GM23338 (cell line): ENCODE measurements at regions not wholly inside any gene's neighbourhood (a gene's known extent, or its start where the extent isn't known, plus 50 kb on each side); places are given as distances from the start of the nearest gene placed in this dataset.
"Not testable (repeated sequence)": the region's sequence is repeated elsewhere in the genome, so short reads cannot be mapped to it uniquely, and the experiment has no call there.

Experiments used
- ATAC-seq: fragments of 200-7000 bp; cut with Tn5 transposase; 3 replicates; pipeline ENCODE4 v1.9.1; 2020
- DNase-seq: peaks from one replicate; pipeline ENCODE4 v3.0.0-alpha.2; 2015; ENCODE audit warnings: low spot score
- H2AFZ ChIP-seq: fragments of 200-600 bp; sonication (generic); 2 replicates; pipeline ENCODE4 v1.8.0; 2016; ENCODE audit warnings: antibody characterized with exemption, mild to moderate bottlenecking, moderate library complexity
- H3F3A ChIP-seq: fragments of 200-600 bp; sonication (generic); replicated peaks from 2 replicates; pipeline ENCODE4 v1.8.0; 2017; ENCODE audit warnings: antibody characterized with exemption, mixed run types, low read depth
- H3K27ac ChIP-seq: fragments of 200-600 bp; sonication (generic); 2 replicates; pipeline ENCODE4 v1.6.1; 2016; ENCODE audit warnings: low read depth
- H3K27me3 ChIP-seq: fragments of 200-600 bp; sonication (generic); 2 replicates; pipeline ENCODE4 v1.8.0; 2016; ENCODE audit warnings: mild to moderate bottlenecking, mixed run types, moderate library complexity; ENCODE audit not compliant: insufficient read depth
- H3K36me3 ChIP-seq: fragments of 200-600 bp; sonication (generic); 2 replicates; pipeline ENCODE4 v1.8.0; 2016; ENCODE audit warnings: mild to moderate bottlenecking; ENCODE audit not compliant: insufficient read depth
- H3K4me1 ChIP-seq: fragments of 200-600 bp; sonication (generic); 2 replicates; pipeline ENCODE4 v1.8.0; 2016; ENCODE audit warnings: mild to moderate bottlenecking, moderate library complexity; ENCODE audit not compliant: insufficient read depth
- H3K4me2 ChIP-seq: fragments of 200-600 bp; sonication (generic); 2 replicates; pipeline ENCODE4 v1.7.1; 2017; ENCODE audit warnings: mixed run types
- H3K4me3 ChIP-seq: fragments of 200-600 bp; sonication (generic); 2 replicates; pipeline ENCODE4 v1.6.1; 2016; ENCODE audit warnings: mixed run types
- H3K79me2 ChIP-seq: fragments of 200-600 bp; sonication (generic); replicated peaks from 2 replicates; pipeline ENCODE4 v1.8.0; 2017; ENCODE audit warnings: mild to moderate bottlenecking; ENCODE audit not compliant: insufficient read depth
- H3K9me2 ChIP-seq: fragments of 200-600 bp; sonication (generic); 2 replicates; pipeline ENCODE4 v1.8.0; 2017; ENCODE audit not compliant: insufficient read depth
- H4K20me1 ChIP-seq: fragments of 200-600 bp; sonication (generic); replicated peaks from 2 replicates; pipeline ENCODE4 v1.8.0; 2017; ENCODE audit warnings: mild to moderate bottlenecking; ENCODE audit not compliant: insufficient read depth
- H3K27ac Mint-ChIP-seq: 2 replicates; pipeline ENCODE4 v1.8.0; 2020; ENCODE audit warnings: inconsistent platforms, mild to moderate bottlenecking, moderate library complexity, mixed read lengths
- H3K27me3 Mint-ChIP-seq: 3 replicates; pipeline ENCODE4 v1.8.0; 2022; ENCODE audit warnings: low read depth, mild to moderate bottlenecking, moderate library complexity, mixed read lengths, inconsistent platforms; ENCODE audit not compliant: insufficient read depth, poor library complexity
- H3K36me3 Mint-ChIP-seq: 3 replicates; pipeline ENCODE4 v1.8.0; 2021; ENCODE audit warnings: low read depth, mild to moderate bottlenecking, inconsistent platforms, moderate library complexity, mixed read lengths
- H3K4me1 Mint-ChIP-seq: 3 replicates; pipeline ENCODE4 v1.8.0; 2020; ENCODE audit warnings: mild to moderate bottlenecking, inconsistent platforms, mixed read lengths
- H3K4me3 Mint-ChIP-seq: 3 replicates; pipeline ENCODE4 v1.8.0; 2021; ENCODE audit warnings: moderate library complexity, mild to moderate bottlenecking, inconsistent platforms, mixed read lengths
- H3K9me3 Mint-ChIP-seq: 3 replicates; pipeline ENCODE4 v1.8.0; 2020; ENCODE audit warnings: moderate library complexity, mild to moderate bottlenecking, inconsistent platforms, mixed read lengths
- CREB1 ChIP-seq: fragments of 250-450 bp; sonication (Bioruptor Pico); IDR thresholded peaks from 2 replicates; pipeline ENCODE4 v1.5.0; 2020; ENCODE audit warnings: low read depth, mild to moderate bottlenecking, moderate library complexity
- EZH2 ChIP-seq: fragments of 200-600 bp; sonication (generic); IDR thresholded peaks from one replicate; pipeline ENCODE4 v1.8.0; 2017; ENCODE audit warnings: antibody characterized with exemption, mild to moderate bottlenecking, low read depth; ENCODE audit not compliant: unreplicated experiment
- EZH2phosphoT487 ChIP-seq: fragments of 200-600 bp; sonication (generic); IDR thresholded peaks from one replicate; pipeline ENCODE4 v1.8.1; 2018; ENCODE audit warnings: antibody characterized with exemption; ENCODE audit not compliant: unreplicated experiment
- JUNB ChIP-seq: IDR thresholded peaks from one replicate; pipeline ENCODE4 v1.6.1; 2016; ENCODE audit warnings: antibody characterized with exemption; ENCODE audit not compliant: unreplicated experiment
- ZNF462 ChIP-seq: fragments of 250-450 bp; sonication (Bioruptor Pico); IDR thresholded peaks from 2 replicates; pipeline ENCODE4 v1.5.0; 2020; ENCODE audit warnings: mild to moderate bottlenecking, moderate library complexity
- TF ChIP-seq, protein P1 (sequence below): IDR thresholded peaks from 2 replicates; pipeline ENCODE4 v1.6.1; 2016; ENCODE audit warnings: antibody characterized with exemption

GRCh38 chr12:42015051-42015461, 129.6 kb downstream of the GXYLT1 start:
- Histone ChIP-seq H3K36me3 (no peaks in the 10 kb centered on the region), H4K20me1 (no peaks in the 10 kb centered on the region), H3K27me3 (no peaks in the 10 kb centered on the region), H2AFZ (no peak overlapping the region; the same call in 1 of the 2 replicates), H3K9me2 (no peaks in the 10 kb centered on the region), H3K4me3 (no peak overlapping the region), H3F3A (no peaks in the 10 kb centered on the region), H3K4me1 (no peaks in the 10 kb centered on the region), H3K79me2 (no peaks in the 10 kb centered on the region), H3K4me2 (no peak overlapping the region), H3K27ac (no peak overlapping the region)
- Mint-ChIP-seq H3K4me1 (peaks cover 4% of the 10 kb centered on the region; the same call in 2 of the 3 replicates), H3K27ac (no peak overlapping the region), H3K36me3 (no peaks in the 10 kb centered on the region), H3K4me3 (no peak overlapping the region), H3K27me3 (peaks cover 9% of the 10 kb centered on the region), H3K9me3 (no peaks in the 10 kb centered on the region)
- TF ChIP-seq, protein P1, sequence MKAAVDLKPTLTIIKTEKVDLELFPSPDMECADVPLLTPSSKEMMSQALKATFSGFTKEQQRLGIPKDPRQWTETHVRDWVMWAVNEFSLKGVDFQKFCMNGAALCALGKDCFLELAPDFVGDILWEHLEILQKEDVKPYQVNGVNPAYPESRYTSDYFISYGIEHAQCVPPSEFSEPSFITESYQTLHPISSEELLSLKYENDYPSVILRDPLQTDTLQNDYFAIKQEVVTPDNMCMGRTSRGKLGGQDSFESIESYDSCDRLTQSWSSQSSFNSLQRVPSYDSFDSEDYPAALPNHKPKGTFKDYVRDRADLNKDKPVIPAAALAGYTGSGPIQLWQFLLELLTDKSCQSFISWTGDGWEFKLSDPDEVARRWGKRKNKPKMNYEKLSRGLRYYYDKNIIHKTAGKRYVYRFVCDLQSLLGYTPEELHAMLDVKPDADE, result no peak
- DNase-seq (no peak), ATAC-seq (no peak)

- ATAC-seq, H3K4me3 ChIP-seq, H3K4me2 ChIP-seq, H3K27me3 Mint-ChIP-seq, H3K9me3 Mint-ChIP-seq, H4K20me1 ChIP-seq, DNase-seq, H3K9me2 ChIP-seq, H3K36me3 Mint-ChIP-seq, H3K27ac ChIP-seq, H3K4me1 Mint-ChIP-seq, H3K4me1 ChIP-seq, H3F3A ChIP-seq, H3K27me3 ChIP-seq, H3K36me3 ChIP-seq, H3K4me3 Mint-ChIP-seq, H2AFZ ChIP-seq, H3K79me2 ChIP-seq, H3K27ac Mint-ChIP-seq: not testable (repeated sequence)
These were observed 132.2 kb downstream of the GXYLT1 start for GRCh38 chr12:42012501-42012900.

DNA sequence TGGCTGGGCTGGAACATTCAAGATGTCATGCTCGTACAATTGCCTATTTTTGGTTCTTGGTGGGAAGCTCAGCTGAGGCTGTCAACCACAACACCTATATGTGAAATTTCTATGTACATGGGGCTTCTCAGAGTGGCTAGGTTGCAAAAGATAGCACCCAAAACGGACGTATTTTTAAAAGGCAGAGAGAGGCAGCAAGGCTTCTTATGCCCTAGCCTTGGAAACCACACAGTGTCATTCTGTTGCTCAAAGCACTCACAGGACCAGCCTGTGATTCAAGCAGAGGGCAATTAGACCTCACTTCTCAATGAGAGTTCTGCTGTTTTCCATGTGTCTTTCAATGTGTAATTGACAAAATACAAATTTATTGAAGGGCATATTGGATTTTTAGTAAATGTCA, 134.0 kb downstream of the GXYLT1 start:
- no peaks in the 10 kb centered on the region for H3K36me3 ChIP-seq
- DNase-seq, result no peak
- H3K4me1 Mint-ChIP-seq, result no peaks in the 10 kb centered on the region; the same call in 2 of the 3 replicates
- H3F3A ChIP-seq, result no peaks in the 10 kb centered on the region
- no peaks in the 10 kb centered on the region for H4K20me1 ChIP-seq
- no peak overlapping the region for H3K4me3 ChIP-seq
- H3K9me3 Mint-ChIP-seq, result no peaks in the 10 kb centered on the region
- no peaks in the 10 kb centered on the region for H3K79me2 ChIP-seq
- H3K9me2 ChIP-seq, result no peaks in the 10 kb centered on the region
- no peak overlapping the region for H3K27ac ChIP-seq
- H3K27me3 Mint-ChIP-seq, result no peaks in the 10 kb centered on the region
- no peaks in the 10 kb centered on the region for H3K4me1 ChIP-seq
- no peak overlapping the region for H3K27ac Mint-ChIP-seq
- ATAC-seq, result no peak
- no peak overlapping the region for H2AFZ ChIP-seq
- H3K27me3 ChIP-seq, result no peaks in the 10 kb centered on the region
- no peaks in the 10 kb centered on the region for H3K36me3 Mint-ChIP-seq
- H3K4me2 ChIP-seq, result no peak overlapping the region
- no peak overlapping the region for H3K4me3 Mint-ChIP-seq
- TF ChIP-seq EZH2phosphoT487, result no peak
- no peak for TF ChIP-seq EZH2
- no peak for TF ChIP-seq JUNB
- no peak for TF ChIP-seq CREB1 (CRISPR knock-in tag)
- no peak for TF ChIP-seq ZNF462 (CRISPR knock-in tag)
